ENCODE measurements at regions not wholly inside any gene's neighbourhood (a gene's known extent, or its start where the extent isn't known, plus 50 kb on each side); places are given as distances from the start of the nearest gene placed in this dataset.
"Not testable (repeated sequence)": the region's sequence is repeated elsewhere in the genome, so short reads cannot be mapped to it uniquely, and the experiment has no call there.

GRCh38 chr16:22624038-22624799, 113.5 kb downstream of the NPIPB5 start:
- DNase-seq (ENCODE audit: low spot score): no peak
- intact Hi-C loops (cut with DNase I): no loop called here

GRCh38 chr16:22624800-22625533, 114.3 kb downstream of the NPIPB5 start:
- no peak for DNase-seq (ENCODE audit: low spot score)
- intact Hi-C loops (cut with DNase I): no loop called here

GRCh38 chr16:22625967-22626366, 115.3 kb downstream of the NPIPB5 start:
- no peak for DNase-seq (ENCODE audit: low spot score)
- intact Hi-C loops (cut with DNase I): no loop called here

- no peak for DNase-seq (ENCODE audit: low spot score)
Observed at GRCh38 chr16:22627043-22627442, 116.4 kb downstream of the NPIPB5 start.

GRCh38 chr16:22628994-22629393, 118.3 kb downstream of the NPIPB5 start:
- intact Hi-C loops (cut with DNase I): no loop called here
- DNase-seq (ENCODE audit: low spot score): no peak

More at GRCh38 chr16:22627043-22627442, 116.4 kb downstream of the NPIPB5 start:
- intact Hi-C loops (cut with DNase I): no loop called here

GRCh38 chr16:22630242-22630641, 119.6 kb downstream of the NPIPB5 start:
- intact Hi-C loops (cut with DNase I): loop anchor here in 1 of 2 donors (10.0 kb wide), 1 partner anchor 165 kb away; no protein-coding TSS in a partner anchor
- no peak for DNase-seq (ENCODE audit: low spot score)

GRCh38 chr16:22631264-22631663, 120.6 kb downstream of the NPIPB5 start:
- DNase-seq (ENCODE audit: low spot score): no peak
- intact Hi-C loops (cut with DNase I): loop anchor here in 1 of 2 donors (10.0 kb wide), 1 partner anchor 164 kb away; no protein-coding TSS in a partner anchor

- intact Hi-C loops (cut with DNase I): loop anchor here in 1 of 2 donors (10.0 kb wide), 1 partner anchor 162 kb away; no protein-coding TSS in a partner anchor
Observed at GRCh38 chr16:22632606-22633005, 121.9 kb downstream of the NPIPB5 start.

GRCh38 chr16:22633280-22633679, 122.6 kb downstream of the NPIPB5 start:
- intact Hi-C loops (cut with DNase I): loop anchor here in 1 of 2 donors (10.0 kb wide), 1 partner anchor 162 kb away; no protein-coding TSS in a partner anchor
- no peak for DNase-seq (ENCODE audit: low spot score)

More at GRCh38 chr16:22632606-22633005, 121.9 kb downstream of the NPIPB5 start:
- DNase-seq (ENCODE audit: low spot score): no peak

- DNase-seq (ENCODE audit: low spot score): no peak
- intact Hi-C loops (cut with DNase I): loop anchor here in 1 of 2 donors (10.0 kb wide), 1 partner anchor 161 kb away; no protein-coding TSS in a partner anchor
Observed at GRCh38 chr16:22633799-22634198, 123.1 kb downstream of the NPIPB5 start.

GRCh38 chr16:22634954-22635353, 124.3 kb downstream of the NPIPB5 start:
- intact Hi-C loops (cut with DNase I): loop anchor here in 1 of 2 donors (10.0 kb wide), 1 partner anchor 160 kb away; no protein-coding TSS in a partner anchor
- no peak for DNase-seq (ENCODE audit: low spot score)

GRCh38 chr16:22635357-22635761, 124.7 kb downstream of the NPIPB5 start:
- DNase-seq (ENCODE audit: low spot score): no peak

GRCh38 chr16:22635801-22636200, 125.1 kb downstream of the NPIPB5 start:
- intact Hi-C loops (cut with DNase I): loop anchor here in 1 of 2 donors (10.0 kb wide), 1 partner anchor 159 kb away; no protein-coding TSS in a partner anchor
- DNase-seq (ENCODE audit: low spot score): no peak

More at GRCh38 chr16:22635357-22635761, 124.7 kb downstream of the NPIPB5 start:
- intact Hi-C loops (cut with DNase I): loop anchor here in 1 of 2 donors (10.0 kb wide), 1 partner anchor 159 kb away; no protein-coding TSS in a partner anchor

GRCh38 chr16:22638393-22639206, 127.9 kb downstream of the NPIPB5 start:
- intact Hi-C loops (cut with DNase I): loop anchor here in 1 of 2 donors (10.0 kb wide), 1 partner anchor 156 kb away; no protein-coding TSS in a partner anchor
- DNase-seq (ENCODE audit: low spot score): no peak

- intact Hi-C loops (cut with DNase I): no loop called here
- no peak for DNase-seq (ENCODE audit: low spot score)
Observed at GRCh38 chr16:22641131-22641628, 130.5 kb downstream of the NPIPB5 start.

- intact Hi-C loops (cut with DNase I): no loop called here
Observed at GRCh38 chr16:22642416-22643088, 131.9 kb downstream of the NPIPB5 start.

GRCh38 chr16:22643203-22643602, 132.5 kb downstream of the NPIPB5 start:
- DNase-seq (ENCODE audit: low spot score); intact Hi-C loops (cut with DNase I): not testable (repeated sequence)

More at GRCh38 chr16:22642416-22643088, 131.9 kb downstream of the NPIPB5 start:
- no peak for DNase-seq (ENCODE audit: low spot score)

GRCh38 chr16:22643886-22644285, 133.2 kb downstream of the NPIPB5 start:
- no peak for DNase-seq (ENCODE audit: low spot score)
- intact Hi-C loops (cut with DNase I): no loop called here
